BJ (cell line): ENCODE measurements at regions not wholly inside any gene's neighbourhood (a gene's known extent, or its start where the extent isn't known, plus 50 kb on each side); places are given as distances from the start of the nearest gene placed in this dataset.
"Not testable (repeated sequence)": the region's sequence is repeated elsewhere in the genome, so short reads cannot be mapped to it uniquely, and the experiment has no call there.

Experiments
- CTCF ChIA-PET: fragments of 350-600 bp; formaldehyde crosslinking; extraction: SDS; loops from one replicate; lab custom pipeline; 2021; ENCODE audit warnings: antibody characterized with exemption, inconsistent platforms; lab: Yijun Ruan, JAX
- POLR2A ChIA-PET: fragments of 300-600 bp; sonication (Branson Sonifier 250); formaldehyde crosslinking; extraction: SDS; loops from one replicate; lab custom pipeline; 2021; ENCODE audit warnings: antibody characterized with exemption; lab: Charles Lee
- DNase-seq: peaks from one replicate; pipeline ENCODE4 v3.0.0-alpha.2; 2011; ENCODE audit warnings: low read depth
- H3K27me3 ChIP-seq: 2 replicates; pipeline ENCODE4 v1.6.0; 2011; ENCODE audit warnings: low read length; ENCODE audit not compliant: control insufficient read depth, insufficient read depth
- H3K36me3 ChIP-seq: 2 replicates; pipeline ENCODE4 v1.5.1; 2011; ENCODE audit warnings: low read length; ENCODE audit not compliant: control insufficient read depth, insufficient read depth
- H3K4me3 ChIP-seq: 2 replicates; pipeline ENCODE4 v1.5.1; 2011; ENCODE audit warnings: low read depth, mild to moderate bottlenecking, control low read depth, low read length
- TF ChIP-seq, protein P1 (sequence below): IDR thresholded peaks from 2 replicates; pipeline ENCODE4 v1.5.1; 2011; ENCODE audit warnings: low read depth, mild to moderate bottlenecking, control low read depth, inconsistent platforms, low read length, moderate library complexity; ENCODE audit not compliant: insufficient read depth

DNA sequence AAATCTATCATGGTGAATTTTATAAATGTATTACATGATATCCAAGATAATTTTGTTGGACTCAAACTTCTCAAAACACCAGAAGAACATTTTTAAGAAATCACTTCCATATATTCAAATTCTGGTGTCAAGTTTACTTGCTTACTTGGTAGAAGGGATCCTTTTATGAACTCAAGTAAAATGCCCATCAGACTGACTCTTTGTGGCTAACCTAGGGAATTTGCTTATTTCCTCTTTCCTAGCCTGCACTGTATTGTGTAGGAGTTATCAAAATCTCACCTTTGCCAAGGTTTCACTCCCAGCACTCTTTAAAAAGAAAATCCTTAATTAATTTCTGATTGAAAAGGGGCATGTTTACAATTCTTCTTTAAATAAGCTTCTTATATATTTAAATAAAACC lies 196.5 kb downstream of the DUSP6 start:
- Histone ChIP-seq H3K36me3 (no peaks in the 10 kb centered on the region), H3K27me3 (no peaks in the 10 kb centered on the region), H3K4me3 (no peak overlapping the region)
- TF ChIP-seq, protein P1, sequence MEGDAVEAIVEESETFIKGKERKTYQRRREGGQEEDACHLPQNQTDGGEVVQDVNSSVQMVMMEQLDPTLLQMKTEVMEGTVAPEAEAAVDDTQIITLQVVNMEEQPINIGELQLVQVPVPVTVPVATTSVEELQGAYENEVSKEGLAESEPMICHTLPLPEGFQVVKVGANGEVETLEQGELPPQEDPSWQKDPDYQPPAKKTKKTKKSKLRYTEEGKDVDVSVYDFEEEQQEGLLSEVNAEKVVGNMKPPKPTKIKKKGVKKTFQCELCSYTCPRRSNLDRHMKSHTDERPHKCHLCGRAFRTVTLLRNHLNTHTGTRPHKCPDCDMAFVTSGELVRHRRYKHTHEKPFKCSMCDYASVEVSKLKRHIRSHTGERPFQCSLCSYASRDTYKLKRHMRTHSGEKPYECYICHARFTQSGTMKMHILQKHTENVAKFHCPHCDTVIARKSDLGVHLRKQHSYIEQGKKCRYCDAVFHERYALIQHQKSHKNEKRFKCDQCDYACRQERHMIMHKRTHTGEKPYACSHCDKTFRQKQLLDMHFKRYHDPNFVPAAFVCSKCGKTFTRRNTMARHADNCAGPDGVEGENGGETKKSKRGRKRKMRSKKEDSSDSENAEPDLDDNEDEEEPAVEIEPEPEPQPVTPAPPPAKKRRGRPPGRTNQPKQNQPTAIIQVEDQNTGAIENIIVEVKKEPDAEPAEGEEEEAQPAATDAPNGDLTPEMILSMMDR, result no peak
- DNase-seq, result no peak
- ChIA-PET POLR2A (no interaction called here), CTCF (interaction anchor here (1.0 kb wide), 1 partner anchor 19 kb away, joined by 3 read pairs; no protein-coding TSS in a partner anchor)

DNA sequence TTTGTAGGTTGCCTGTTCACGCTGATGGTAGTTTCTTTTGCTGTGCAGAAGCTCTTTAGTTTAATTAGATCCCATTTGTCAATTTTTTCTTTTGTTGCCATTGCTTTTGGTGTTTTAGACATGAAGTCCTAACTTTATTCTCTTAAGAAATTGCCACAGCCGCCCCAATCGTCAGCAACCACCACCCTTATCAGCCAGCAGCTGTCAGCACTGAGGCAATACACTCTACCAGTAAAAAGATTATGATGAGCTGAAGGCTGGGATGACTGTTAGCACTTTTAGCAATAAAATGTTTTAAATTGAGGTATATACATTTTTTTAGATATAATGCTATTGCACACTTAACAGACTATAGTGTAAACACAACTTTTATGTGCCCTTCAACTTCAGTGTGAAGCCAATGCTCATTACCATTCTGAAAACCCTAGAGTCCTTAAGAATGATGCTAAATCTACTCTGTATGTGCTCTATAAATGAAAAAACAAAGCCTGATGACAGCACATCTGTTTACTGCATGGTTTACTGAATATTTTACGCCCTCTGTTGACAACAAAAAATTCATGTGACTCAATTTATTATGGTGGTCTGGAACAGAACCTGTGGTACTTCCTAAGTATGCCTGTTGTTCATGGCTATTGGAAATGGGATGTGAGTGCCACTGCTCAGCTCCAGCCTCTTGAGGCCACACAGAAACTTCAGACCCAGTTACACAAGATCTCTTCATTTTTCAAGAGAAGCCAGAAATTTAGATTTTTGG lies 197.4 kb downstream of the DUSP6 start:
- no peak for DNase-seq
- Histone ChIP-seq H3K4me3 (no peak overlapping the region), H3K36me3 (no peaks in the 10 kb centered on the region), H3K27me3 (no peaks in the 10 kb centered on the region)
- POLR2A ChIA-PET, result no interaction called here
- TF ChIP-seq, protein P1, result no peak
- CTCF ChIA-PET, result no interaction called here

DNA sequence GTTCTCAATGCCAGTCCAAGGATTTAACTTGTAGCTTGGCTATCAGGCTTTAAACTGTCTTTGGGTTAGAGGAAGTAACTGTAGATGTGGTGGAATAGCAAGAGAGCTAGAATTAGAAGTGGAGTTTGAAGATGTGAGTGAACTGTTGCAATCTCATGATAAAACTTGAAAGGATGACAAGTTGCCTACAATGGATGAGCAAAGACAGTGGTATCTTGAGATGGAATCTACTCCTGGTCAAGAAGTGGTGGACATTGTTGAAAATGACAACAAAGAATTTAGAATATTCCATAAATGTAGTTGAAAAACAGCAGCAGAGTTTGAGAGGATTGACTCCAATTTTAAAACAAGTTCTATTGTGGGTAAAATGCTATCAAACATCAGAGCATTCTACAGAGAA lies 199.0 kb downstream of the DUSP6 start:
- ChIA-PET POLR2A (no interaction called here), CTCF (no interaction called here)
- H3K36me3 ChIP-seq, result no peaks in the 10 kb centered on the region
- DNase-seq, result no peak
- H3K27me3 ChIP-seq, result no peaks in the 10 kb centered on the region
- TF ChIP-seq, protein P1, result no peak
- H3K4me3 ChIP-seq, result no peak overlapping the region

DNA sequence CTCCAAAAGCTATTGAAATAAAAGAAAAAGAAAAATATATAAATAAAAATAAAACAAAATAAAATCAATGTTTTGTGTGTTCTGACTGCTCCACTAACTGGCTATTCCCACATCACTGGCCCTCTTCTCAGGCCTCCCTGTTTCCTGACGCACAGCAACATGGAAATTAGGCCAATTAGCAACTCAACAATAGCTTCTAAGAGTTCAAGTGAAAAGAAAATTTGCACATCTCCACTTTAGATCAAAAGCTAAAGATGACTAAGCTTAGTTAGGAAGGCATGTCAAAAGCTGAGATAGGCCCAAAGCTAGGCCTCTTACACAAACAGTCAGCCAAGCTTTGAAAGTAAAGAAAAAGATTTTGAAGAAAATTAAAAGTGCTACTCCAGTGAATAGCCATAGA lies 200.8 kb downstream of the DUSP6 start:
- Histone ChIP-seq H3K4me3 (no peak overlapping the region), H3K36me3 (no peaks in the 10 kb centered on the region), H3K27me3 (no peaks in the 10 kb centered on the region)
- TF ChIP-seq, protein P1, result no peak
- DNase-seq, result no peak
- POLR2A ChIA-PET, result no interaction called here
- CTCF ChIA-PET, result interaction anchor here (0.6 to 1.4 kb wide), 2 partner anchors 58 to 203 kb away, joined by 3 read pairs; no protein-coding TSS in a partner anchor

DNA sequence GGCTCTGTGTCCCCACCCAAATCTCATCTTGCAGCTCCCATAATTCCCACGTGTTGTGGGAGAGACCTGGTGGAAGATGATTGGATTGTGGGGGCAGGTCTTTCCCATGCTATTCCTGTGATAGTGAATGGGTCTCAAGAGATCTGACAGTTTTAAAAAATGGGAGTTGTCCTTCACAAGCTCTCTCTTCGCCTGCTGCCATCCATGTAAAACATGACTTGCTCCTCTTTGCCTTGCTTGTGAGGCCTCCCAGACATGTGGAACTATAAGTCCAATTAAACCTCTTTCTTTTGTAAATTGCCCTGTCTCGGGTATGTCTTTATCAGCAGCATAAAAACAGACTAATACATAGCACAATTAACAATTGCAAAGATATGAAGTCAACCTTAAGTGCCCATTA lies 201.5 kb downstream of the DUSP6 start:
- H3K4me3 ChIP-seq, H3K36me3 ChIP-seq, POLR2A ChIA-PET, DNase-seq, H3K27me3 ChIP-seq, CTCF ChIA-PET: not testable (repeated sequence)
